AG10803 (cell line): ENCODE measurements at regions not wholly inside any gene's neighbourhood (a gene's known extent, or its start where the extent isn't known, plus 50 kb on each side); places are given as distances from the start of the nearest gene placed in this dataset.

ENCODE experiments used
- DNase-seq: peaks from one replicate; pipeline ENCODE4 v3.0.0; 2010; ENCODE audit warnings: low read depth
- H3K4me3 ChIP-seq: 2 replicates; pipeline ENCODE4 v1.5.1; 2011; ENCODE audit warnings: mild to moderate bottlenecking, low read length, control low read depth
- TF ChIP-seq, protein P1 (sequence below): conservative IDR thresholded peaks from 2 replicates; pipeline ENCODE4 v1.5.1; 2011; ENCODE audit warnings: mild to moderate bottlenecking, low read length, control low read depth, inconsistent platforms

DNA sequence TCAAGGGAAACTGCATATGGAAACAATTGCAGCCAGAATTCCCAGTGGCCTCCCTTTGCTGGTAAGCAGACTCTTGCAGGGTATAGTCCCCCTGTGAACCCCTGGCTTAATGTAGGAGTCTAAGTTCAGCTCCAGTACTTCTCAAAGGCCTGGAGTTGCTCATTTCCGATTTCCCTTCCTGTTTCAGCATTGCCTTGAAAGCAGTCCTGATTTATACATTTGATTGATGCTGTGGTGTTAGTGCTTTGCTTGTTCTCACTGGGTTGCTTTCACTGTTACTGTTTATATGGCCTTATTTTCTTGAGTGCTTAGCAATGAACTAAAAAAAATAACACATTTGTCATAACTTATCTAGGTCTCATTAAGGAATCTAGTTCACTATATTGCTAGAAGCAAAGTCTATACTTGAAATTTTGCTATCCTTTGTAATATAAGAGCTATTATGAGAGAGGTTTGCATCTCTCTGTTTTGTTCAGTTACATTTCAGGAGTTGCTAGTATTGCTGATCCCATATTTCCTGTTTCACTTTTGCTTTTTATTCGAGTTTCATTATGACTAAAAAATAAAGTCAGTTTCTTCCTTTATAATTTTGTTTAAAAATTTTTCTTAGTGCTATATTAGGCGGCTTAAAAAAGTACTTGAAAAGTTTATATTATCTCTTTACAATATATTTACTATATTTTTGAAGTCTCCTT is 122.4 kb upstream of the NMUR2 start:
- no peak for DNase-seq
- TF ChIP-seq, protein P1, sequence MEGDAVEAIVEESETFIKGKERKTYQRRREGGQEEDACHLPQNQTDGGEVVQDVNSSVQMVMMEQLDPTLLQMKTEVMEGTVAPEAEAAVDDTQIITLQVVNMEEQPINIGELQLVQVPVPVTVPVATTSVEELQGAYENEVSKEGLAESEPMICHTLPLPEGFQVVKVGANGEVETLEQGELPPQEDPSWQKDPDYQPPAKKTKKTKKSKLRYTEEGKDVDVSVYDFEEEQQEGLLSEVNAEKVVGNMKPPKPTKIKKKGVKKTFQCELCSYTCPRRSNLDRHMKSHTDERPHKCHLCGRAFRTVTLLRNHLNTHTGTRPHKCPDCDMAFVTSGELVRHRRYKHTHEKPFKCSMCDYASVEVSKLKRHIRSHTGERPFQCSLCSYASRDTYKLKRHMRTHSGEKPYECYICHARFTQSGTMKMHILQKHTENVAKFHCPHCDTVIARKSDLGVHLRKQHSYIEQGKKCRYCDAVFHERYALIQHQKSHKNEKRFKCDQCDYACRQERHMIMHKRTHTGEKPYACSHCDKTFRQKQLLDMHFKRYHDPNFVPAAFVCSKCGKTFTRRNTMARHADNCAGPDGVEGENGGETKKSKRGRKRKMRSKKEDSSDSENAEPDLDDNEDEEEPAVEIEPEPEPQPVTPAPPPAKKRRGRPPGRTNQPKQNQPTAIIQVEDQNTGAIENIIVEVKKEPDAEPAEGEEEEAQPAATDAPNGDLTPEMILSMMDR, result no peak

DNA sequence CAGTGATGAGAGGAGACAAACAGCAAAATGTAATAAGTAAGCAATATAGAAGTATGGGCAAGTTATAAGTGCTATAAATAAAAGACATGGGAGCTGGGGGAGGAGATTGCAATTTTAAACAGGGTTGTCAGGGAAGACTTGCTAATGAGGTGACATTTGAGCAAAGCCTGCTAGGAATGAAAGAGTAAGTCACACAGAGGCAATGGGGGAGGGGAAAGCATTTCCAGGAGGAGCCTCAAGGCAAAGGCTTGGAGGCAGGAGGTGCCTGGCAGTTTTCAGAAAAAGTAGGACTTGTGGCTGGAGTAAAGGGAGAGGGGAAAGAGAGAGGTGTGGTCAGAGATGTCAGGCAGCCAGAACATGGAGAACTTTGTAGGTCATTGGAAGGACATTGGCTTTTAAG is 124.4 kb upstream of the NMUR2 start:
- H3K4me3 ChIP-seq, result no peak overlapping the region
- DNase-seq, result no peak
- TF ChIP-seq, protein P1, result no peak

More for the DNA sequence above, 122.4 kb upstream of the NMUR2 start:
- no peak overlapping the region for H3K4me3 ChIP-seq

DNA sequence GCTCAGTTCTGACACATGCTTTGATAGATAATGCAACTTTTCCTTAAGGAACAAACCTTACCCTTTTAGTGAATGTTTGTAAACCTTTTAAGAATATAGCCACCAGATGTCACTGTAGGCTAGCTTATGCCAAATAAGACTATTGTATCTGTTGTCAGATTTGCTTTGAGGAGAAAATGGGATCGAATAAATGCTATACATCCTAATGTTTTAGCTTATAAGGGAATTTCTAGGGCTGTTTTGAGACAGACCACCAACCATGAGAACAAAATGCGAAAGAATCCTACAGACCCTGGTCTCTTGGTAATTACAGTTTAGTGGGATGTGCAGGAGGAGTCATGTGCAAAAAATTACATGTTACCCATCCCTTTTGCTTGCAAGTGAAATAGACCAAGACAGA is 127.6 kb upstream of the NMUR2 start:
- DNase-seq, result peak; percentile 62
- H3K4me3 ChIP-seq, result no peak overlapping the region
- TF ChIP-seq, protein P1, result peak; percentile 63

DNA sequence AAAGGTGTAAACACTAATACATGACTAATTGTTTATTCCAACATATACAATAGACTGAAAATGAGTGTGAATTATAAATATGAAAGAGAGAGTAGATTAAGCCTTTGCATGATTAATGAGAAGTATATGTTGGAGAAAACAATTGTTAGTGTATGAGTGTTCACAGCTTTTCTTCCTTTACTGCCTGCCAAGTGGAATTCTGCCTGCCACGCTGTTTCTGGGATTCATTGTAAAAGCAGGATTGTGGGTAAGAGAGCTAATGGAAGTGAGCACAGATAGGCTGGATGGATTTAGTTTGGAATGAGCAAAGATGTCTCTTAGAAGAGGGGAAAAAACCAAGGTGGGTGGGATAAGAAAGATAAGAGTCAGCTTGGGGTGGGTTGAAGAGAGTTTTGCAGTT is 129.6 kb upstream of the NMUR2 start:
- H3K4me3 ChIP-seq, result no peak overlapping the region
- DNase-seq, result no peak

DNA sequence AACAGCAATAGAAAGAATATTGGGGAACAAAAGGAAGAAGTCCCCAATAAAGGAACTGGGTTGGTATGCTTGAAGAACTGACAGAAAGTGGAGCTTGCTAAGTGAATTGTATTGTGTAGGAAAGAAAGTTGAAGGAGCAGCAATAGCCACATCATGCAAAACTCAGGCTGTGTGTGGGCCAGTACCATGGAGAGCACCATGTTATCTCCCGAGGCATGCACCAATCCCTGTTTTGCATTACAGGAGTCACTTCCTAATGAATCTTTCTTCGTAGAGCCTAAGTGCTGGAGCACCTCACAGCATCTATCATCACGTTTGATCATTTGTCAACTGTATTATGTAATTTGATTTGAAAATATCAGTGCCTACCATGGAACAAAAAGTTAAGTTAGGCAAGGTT is 137.7 kb upstream of the NMUR2 start:
- DNase-seq, result no peak
- TF ChIP-seq, protein P1, result no peak
- no peak overlapping the region for H3K4me3 ChIP-seq

More for the DNA sequence above, 129.6 kb upstream of the NMUR2 start:
- TF ChIP-seq, protein P1, result no peak

DNA sequence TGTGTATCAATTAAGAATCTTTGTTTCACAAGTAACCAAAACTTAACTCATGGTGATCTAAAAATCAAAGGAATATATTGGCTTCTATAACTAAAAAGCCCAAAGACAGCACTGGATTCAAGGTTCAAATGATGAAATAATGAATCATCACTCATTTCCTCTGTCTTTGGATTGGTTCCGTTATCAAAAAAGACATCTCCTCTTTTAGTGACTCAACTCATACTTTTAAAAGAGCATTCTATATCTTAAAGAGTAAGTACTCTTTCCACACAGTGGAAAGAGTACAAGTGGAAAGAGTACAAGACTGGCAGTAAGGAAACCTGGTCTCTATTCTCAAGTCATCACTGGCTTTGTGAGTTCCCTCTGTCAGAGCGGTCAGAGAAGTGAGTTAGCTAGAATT is 141.4 kb upstream of the NMUR2 start:
- TF ChIP-seq, protein P1, result no peak
- H3K4me3 ChIP-seq, result no peak overlapping the region
- no peak for DNase-seq

DNA sequence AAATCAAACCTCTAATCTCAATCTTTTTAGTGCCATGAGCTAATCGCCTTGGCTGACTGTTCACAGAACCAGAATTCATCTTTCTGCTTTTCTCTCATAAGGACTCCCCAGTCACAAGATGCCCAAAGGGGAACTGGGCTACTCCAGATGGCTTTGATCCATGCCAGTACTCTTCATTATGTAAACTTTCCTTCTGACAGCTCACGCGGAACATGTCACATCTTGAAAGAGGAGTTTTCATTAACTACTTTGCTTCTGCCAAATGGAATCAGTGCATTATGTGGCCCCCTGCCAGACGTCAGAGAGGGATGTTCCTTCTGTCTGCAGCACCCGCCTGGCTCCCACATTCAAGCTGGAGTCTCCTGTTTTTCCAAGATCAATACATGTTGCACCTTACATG is 142.1 kb upstream of the NMUR2 start:
- no peak overlapping the region for H3K4me3 ChIP-seq
- DNase-seq, result no peak
- TF ChIP-seq, protein P1, result no peak
